C4-2B (cell line): ENCODE measurements at regions not wholly inside any gene's neighbourhood (a gene's known extent, or its start where the extent isn't known, plus 50 kb on each side); places are given as distances from the start of the nearest gene placed in this dataset.

Experiments
- CTCF ChIP-seq: fragments of 450-650 bp; conservative IDR thresholded peaks from 2 replicates; pipeline ENCODE4 v1.5.1; 2017; ENCODE audit warnings: mild to moderate bottlenecking
- ZFX ChIP-seq: fragments of 450-650 bp; IDR thresholded peaks from 2 replicates; pipeline ENCODE4 v1.6.1; 2017

- no peak for TF ChIP-seq CTCF
- TF ChIP-seq ZFX: no peak
Measured at GRCh38 chr18:78246050-78246449, 733.6 kb upstream of the SALL3 start.
